Upper lobe of right lung (tissue), 1 donor: ENCODE measurements at regions not wholly inside any gene's neighbourhood (a gene's known extent, or its start where the extent isn't known, plus 50 kb on each side); places are given as distances from the start of the nearest gene placed in this dataset.

Experiments
- ATAC-seq: fragments of 200-7000 bp; cut with Tn5 transposase; one replicate; pipeline ENCODE4 v1.9.1; 2020; ENCODE audit warnings: mild to moderate bottlenecking, moderate library complexity
- DNase-seq: peaks from one replicate; pipeline ENCODE4 v3.0.0-alpha.2; 2020
- H3K27ac ChIP-seq: fragments of 200-600 bp; one replicate; pipeline ENCODE4 v1.8.0; 2022
- H3K27me3 ChIP-seq: fragments of 200-600 bp; one replicate; pipeline ENCODE4 v1.8.0; 2022; ENCODE audit warnings: mild to moderate bottlenecking
- H3K36me3 ChIP-seq: fragments of 200-600 bp; one replicate; pipeline ENCODE4 v1.8.0; 2022
- H3K4me1 ChIP-seq: fragments of 200-600 bp; one replicate; pipeline ENCODE4 v1.8.0; 2022
- H3K4me3 ChIP-seq: fragments of 200-600 bp; one replicate; pipeline ENCODE4 v1.8.0; 2022; ENCODE audit warnings: mild to moderate bottlenecking
- H3K9me3 ChIP-seq: fragments of 200-600 bp; one replicate; pipeline ENCODE4 v1.8.0; 2022
- CTCF ChIP-seq: fragments of 200-600 bp; IDR thresholded peaks from one replicate; pipeline ENCODE4 v1.8.0; 2022; ENCODE audit warnings: antibody characterized with exemption
- intact Hi-C: fragments of 100-400 bp; cut with DNase I; formaldehyde crosslinking; loops from one replicate; pipeline ENCODE4 v1.11.0; 2022
- donor health status: DM: no; HTN: yes; CAD: no; lungs with severe emphysema.

- H3K4me1 ChIP-seq: no peaks in the 10 kb centered on the region
- no peaks in the 10 kb centered on the region for H3K36me3 ChIP-seq
- H3K9me3 ChIP-seq: no peaks in the 10 kb centered on the region
- no peak for TF ChIP-seq CTCF
- DNase-seq (no peak), ATAC-seq (no peak)
- no peak overlapping the region for H3K4me3 ChIP-seq
- no peaks in the 10 kb centered on the region for H3K27me3 ChIP-seq
- intact Hi-C loops: no loop called here
- H3K27ac ChIP-seq: no peak overlapping the region
Measured at GRCh38 chr11:109480251-109480650, 58.3 kb downstream of the C11orf87 start.

- Histone ChIP-seq H3K27me3 (no peaks in the 10 kb centered on the region), H3K27ac (no peak overlapping the region), H3K4me3 (no peak overlapping the region), H3K9me3 (no peaks in the 10 kb centered on the region), H3K36me3 (no peaks in the 10 kb centered on the region), H3K4me1 (no peaks in the 10 kb centered on the region)
- intact Hi-C loops: no loop called here
- ATAC-seq (no peak), DNase-seq (no peak)
- no peak for TF ChIP-seq CTCF
Measured at GRCh38 chr11:109486129-109486528, 64.1 kb downstream of the C11orf87 start.

- Histone ChIP-seq H3K4me1 (no peaks in the 10 kb centered on the region), H3K9me3 (no peaks in the 10 kb centered on the region), H3K27ac (no peak overlapping the region), H3K36me3 (no peaks in the 10 kb centered on the region), H3K4me3 (no peak overlapping the region), H3K27me3 (no peaks in the 10 kb centered on the region)
- no peak for ATAC-seq
- DNase-seq: no peak
- intact Hi-C loops: no loop called here
- no peak for TF ChIP-seq CTCF
Measured at GRCh38 chr11:109490953-109491635, 69.1 kb downstream of the C11orf87 start.

- Histone ChIP-seq H3K9me3 (no peaks in the 10 kb centered on the region), H3K4me3 (no peak overlapping the region), H3K27ac (no peak overlapping the region), H3K4me1 (no peaks in the 10 kb centered on the region), H3K36me3 (no peaks in the 10 kb centered on the region), H3K27me3 (no peaks in the 10 kb centered on the region)
- ATAC-seq (no peak), DNase-seq (no peak)
- no peak for TF ChIP-seq CTCF
- intact Hi-C loops: no loop called here
Measured at GRCh38 chr11:109506115-109506514, 84.1 kb downstream of the C11orf87 start.

- Histone ChIP-seq H3K27me3 (no peaks in the 10 kb centered on the region), H3K9me3 (no peaks in the 10 kb centered on the region), H3K27ac (no peak overlapping the region), H3K4me3 (no peak overlapping the region), H3K4me1 (no peaks in the 10 kb centered on the region), H3K36me3 (no peaks in the 10 kb centered on the region)
- no peak for DNase-seq
- intact Hi-C loops: no loop called here
- TF ChIP-seq CTCF: no peak
- no peak for ATAC-seq
Measured at GRCh38 chr11:109507331-109507730, 85.3 kb downstream of the C11orf87 start.
